GM21737 (cell line): ENCODE measurements at regions not wholly inside any gene's neighbourhood (a gene's known extent, or its start where the extent isn't known, plus 50 kb on each side); places are given as distances from the start of the nearest gene placed in this dataset.

Source experiments
- ATAC-seq: cut with Tn5 transposase; IDR thresholded peaks from one replicate; pipeline ENCODE4 v1.9.1; 2021; ENCODE audit warnings: mild to moderate bottlenecking, moderate library complexity; ENCODE audit not compliant: unreplicated experiment

- ATAC-seq, result no peak
Observed at GRCh38 chr4:127155116-127155515, 477.6 kb upstream of the INTU start.

DNA sequence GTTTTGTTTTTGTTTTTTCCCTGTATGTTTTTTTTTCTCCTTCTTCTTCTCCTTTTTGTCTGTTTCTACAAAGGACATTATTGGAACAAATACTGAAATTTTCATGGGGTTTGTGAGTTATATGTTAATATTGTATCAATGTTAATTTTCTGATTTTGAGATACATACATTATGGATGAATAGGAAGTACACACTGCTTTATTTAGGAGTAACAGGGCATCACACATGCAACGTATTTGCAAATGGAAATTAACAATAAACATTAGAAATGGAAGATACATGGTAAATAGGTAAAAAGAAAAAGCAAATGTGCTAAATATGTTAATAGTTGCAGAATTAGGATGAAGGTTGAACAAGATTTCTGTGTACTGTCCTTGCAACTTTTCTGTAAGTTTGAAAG is 477.2 kb upstream of the INTU start:
- no peak for ATAC-seq

DNA sequence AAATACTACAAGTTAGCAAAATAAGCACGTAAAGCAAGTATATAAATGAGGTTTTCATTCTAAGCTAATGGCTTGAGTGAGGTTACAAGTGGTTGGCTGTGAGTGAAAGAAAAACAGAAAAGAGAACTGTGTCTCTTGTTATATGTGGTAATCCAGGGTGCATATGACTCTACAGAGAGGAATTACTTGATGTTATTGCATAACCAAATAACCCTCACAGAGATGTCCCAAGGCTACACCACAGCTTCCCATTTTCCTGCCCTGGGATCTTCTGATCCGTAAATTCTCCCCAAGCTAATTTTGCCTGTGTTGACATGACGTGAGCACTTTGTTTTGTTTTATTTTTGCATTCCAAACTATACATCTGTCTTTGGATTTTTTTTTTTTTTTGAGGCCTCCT is 470.0 kb upstream of the INTU start:
- ATAC-seq, result no peak

DNA sequence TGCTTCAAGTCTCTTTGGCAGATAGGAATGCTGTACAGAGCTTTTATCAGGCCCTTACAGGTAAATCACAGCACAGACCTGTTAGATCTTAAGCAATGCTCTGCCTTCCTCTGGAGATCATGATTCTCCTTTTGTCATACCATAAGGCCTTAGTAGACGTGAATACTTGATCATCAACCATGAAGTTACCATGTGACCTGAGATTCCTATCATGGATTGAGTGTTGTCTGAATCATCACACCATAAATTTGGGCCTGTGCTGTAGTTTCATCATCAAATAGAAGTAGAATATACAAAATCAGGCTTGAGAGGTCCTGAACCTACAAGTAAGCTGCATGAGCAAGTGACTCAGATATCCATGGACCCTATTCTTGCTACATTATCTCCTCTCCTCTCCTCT is 466.8 kb upstream of the INTU start:
- ATAC-seq, result no peak

DNA sequence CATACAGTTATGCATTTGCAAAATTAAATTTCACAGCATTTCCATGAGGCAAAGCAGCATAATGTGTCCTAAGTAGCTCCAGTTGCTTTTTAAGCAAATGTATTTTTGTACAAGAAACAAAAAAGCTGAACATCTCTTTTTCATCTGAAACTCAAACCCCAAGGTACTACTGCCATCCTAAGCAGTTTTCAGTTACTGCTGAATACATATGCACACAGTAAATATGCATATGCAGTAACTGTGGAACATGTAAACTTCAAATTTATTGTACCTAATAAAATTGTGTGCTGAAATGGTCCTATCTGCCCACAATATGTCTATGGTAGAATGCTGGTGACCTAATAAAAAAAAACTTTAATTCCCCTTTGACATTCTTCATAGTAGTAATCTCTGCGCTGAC is 458.6 kb upstream of the INTU start:
- ATAC-seq, result no peak

- ATAC-seq, result no peak
Observed at GRCh38 chr4:127174616-127175015, 458.1 kb upstream of the INTU start.

GRCh38 chr4:127179256-127180087 is 453.3 kb upstream of the INTU start:
- no peak for ATAC-seq

GRCh38 chr4:127181001-127181400 is 451.8 kb upstream of the INTU start:
- ATAC-seq, result no peak

DNA sequence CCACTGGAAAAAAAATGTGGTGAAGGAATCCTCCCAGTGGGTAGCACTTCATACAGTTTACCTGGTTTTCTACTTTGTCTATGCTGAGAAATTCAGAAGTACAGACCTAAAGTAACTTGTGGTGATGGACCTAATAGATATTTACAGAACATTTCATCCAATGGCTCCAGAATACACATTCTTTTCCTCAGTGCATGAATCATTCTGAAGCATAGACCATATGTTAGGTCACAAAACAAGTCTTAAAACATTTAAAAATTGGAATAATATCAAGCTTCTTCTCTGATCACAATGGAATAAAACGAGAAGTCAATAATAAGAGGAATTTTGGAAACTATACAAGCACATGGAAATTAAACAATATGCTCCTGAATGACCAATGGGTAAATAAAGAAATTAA is 450.1 kb upstream of the INTU start:
- no peak for ATAC-seq

- ATAC-seq, result no peak
Observed at GRCh38 chr4:127188847-127189246, 443.9 kb upstream of the INTU start.

GRCh38 chr4:127194281-127194680 is 438.5 kb upstream of the INTU start:
- no peak for ATAC-seq

DNA sequence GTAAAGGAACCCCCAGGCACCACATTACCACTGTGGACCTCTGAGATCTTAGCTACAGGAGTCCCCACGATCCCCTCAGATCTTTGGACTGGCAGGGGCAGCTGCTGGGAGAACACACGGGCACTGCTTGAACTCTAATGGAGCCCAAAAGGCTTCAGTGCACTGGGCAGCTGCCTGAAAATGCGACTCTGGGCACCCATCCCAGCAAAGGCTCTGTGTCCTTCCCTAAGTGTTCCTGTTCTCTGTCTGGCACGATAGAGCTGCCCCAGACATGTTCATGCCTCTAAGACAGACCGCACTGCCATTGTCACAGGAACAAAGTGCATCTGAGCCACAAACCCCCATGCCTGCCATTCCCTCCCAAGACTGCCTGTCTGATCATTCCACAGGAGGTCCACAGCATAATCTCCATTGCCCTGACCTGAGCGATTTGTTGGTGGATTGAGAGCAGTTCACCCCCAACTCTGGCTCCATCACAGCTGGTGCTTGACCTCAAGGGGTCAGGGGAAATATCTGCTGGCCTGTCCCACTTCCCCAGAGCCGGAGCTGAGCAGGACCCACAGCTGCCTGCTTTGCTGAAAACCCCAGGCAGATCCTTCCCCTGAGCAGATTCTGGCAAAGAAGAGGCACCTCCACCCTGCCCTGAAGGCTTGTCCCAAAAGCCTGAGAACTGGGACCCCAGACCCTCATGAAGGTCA is 436.0 kb upstream of the INTU start:
- ATAC-seq, result no peak

DNA sequence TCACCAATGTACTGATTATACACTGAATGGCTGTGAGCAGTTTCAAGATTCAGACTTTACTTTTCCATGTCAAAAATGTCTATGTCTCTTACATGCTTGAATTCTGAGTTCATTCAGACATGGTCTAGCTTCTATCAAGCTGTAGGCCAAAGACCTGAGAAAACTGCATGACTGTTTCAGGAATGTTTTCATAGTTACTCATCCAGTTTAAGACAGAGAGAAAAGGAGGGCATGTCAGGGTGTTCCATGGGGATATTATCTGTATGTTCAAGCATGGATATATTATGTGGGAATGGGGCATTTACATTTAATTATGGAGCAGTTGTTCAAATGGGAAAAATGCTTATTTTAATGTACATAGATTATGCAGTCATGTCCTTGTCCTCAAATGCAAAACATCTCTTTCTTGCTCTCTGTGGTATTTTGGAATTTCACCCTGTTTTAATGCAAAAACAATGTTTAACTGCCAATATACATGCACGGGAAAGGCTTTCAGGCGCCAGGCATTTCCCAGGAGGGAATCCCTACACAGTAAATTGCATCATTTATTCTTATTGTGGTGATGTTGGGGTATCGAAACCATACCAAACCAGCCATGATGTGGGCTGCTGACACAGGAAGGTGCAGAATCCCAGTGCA is 429.1 kb upstream of the INTU start:
- no peak for ATAC-seq

- no peak for ATAC-seq
Observed at GRCh38 chr4:127204322-127204721, 428.4 kb upstream of the INTU start.

DNA sequence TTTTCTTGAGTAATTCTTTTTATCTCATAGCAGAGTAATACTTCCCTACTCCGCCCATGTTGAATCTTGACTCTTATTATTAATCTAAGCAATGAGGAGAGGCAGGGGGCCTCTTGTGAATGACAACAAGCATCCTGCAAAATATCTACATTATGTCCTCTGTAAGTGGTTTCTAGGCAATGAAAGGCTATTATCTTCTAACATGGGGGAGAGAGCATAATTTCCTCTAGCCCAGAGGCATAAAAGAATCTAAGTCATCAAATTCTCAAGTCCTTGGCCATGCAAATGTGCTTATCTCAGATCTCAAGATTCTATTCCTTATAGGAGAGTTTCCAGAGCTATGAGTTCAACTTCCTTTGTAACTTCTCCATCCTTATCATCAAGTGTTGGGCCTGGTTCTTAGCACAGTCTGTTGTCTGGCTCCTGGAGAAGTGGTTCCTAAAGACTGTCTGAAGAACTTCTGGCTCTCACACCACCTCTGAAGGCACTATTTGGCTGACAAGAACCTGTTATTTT is 423.1 kb upstream of the INTU start:
- no peak for ATAC-seq

DNA sequence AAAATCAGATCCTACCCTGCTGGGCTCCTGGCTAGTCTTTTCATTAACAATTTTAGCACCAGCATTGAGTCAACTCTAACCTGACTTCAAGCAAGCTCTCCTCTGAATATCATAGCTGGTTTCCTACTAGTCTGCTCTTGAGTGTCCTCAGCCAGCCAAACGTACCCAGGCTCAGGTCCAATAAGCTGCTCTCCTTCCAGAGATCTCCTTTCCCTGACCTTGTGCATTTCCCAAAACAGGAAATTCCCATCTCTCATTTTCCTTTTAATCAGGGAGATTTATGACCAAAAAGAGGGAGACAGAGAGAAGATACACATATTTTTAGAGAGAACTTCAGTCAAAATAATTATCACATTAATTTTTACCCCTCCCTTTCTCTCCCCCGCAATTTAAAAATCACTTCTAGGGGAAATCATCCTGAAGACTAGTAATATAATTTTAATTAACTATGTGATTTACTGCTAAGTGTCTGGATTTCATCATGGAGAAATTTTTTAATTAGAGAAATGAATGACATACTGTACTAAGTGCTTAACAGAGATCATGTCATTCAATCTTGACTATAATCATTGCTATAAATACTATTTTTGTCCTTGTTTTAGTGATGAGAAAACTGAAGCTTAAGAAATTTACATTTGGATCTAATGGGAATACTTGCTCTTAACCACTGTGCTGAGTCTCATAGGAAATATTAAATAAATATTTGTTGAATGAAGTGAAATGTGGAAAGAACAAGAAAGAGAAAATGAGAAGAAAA is 421.7 kb upstream of the INTU start:
- no peak for ATAC-seq

GRCh38 chr4:127211650-127212560 is 420.9 kb upstream of the INTU start:
- no peak for ATAC-seq

DNA sequence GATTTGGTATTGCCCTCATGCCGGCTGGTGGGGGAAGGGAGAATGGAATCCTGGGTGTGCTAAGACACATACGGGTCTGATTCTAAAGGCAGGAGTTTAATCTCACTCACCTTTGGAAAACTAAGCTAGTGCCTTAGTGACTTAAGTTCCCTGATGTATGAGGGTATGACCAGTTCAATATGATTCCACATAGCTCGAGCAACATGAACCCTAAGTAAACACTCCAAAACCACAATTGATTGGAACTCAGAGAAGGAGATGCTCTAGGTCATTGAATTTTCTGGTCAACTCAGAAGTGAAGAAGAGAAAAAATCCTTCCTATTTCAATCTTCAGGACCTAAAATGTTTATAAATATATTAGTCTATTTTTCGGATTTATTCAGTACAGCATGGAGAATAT is 420.1 kb upstream of the INTU start:
- no peak for ATAC-seq

DNA sequence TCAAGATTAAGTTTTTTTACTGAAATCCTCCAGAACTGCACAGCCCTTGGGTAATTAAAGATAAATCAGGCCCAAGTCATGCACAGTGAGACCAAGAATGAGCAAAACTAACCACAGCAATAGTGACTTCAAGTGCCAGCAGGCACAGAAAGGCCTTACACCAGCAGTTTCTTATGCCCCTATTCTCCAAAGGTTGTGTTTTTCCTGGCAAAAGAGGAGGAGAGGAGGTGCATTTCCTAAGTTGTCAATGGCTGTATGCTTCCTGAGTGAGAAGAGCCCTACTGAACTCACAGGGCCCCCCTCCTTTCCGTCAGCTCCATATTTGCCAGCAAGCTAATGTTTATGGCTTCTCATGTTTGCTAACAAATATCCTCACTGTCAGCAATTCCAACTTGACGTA is 418.7 kb upstream of the INTU start:
- ATAC-seq, result no peak

DNA sequence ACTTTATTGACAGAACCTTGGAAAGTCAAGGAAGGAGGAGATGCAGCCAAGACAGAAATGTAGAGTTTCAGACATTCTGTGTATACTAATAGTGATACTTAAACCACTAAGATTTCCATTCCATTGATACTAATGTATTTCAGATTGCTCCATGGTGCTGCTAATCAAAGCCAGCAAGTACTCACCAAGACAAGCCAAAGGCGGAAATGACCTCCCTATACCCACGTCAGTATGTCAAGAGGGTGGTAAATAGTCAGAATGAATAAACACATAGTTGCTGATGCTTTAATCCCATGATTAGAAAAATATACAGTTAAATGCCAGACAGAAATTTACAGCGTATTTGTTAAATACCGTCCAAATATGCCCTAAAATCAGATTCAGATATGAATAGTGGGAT is 417.8 kb upstream of the INTU start:
- no peak for ATAC-seq
